H9 (cell line): ENCODE measurements at regions not wholly inside any gene's neighbourhood (a gene's known extent, or its start where the extent isn't known, plus 50 kb on each side); places are given as distances from the start of the nearest gene placed in this dataset.

Experiments used
- DNase-seq: peaks from one replicate; pipeline ENCODE4 v3.0.0-alpha.2; 2017
- H2AFZ ChIP-seq: one replicate; pipeline ENCODE4 v1.6.1; 2013; ENCODE audit warnings: mild to moderate bottlenecking, low read length, control low read depth, moderate library complexity
- H2AK5ac ChIP-seq: 2 replicates; pipeline ENCODE4 v1.6.1; 2013; ENCODE audit warnings: low read length, control low read depth, mixed read lengths; ENCODE audit not compliant: insufficient read length
- H2BK120ac ChIP-seq: one replicate; pipeline ENCODE4 v1.6.1; 2013; ENCODE audit warnings: low read depth, mild to moderate bottlenecking, low read length, control low read depth, inconsistent platforms; ENCODE audit not compliant: poor library complexity, severe bottlenecking
- H2BK12ac ChIP-seq: 2 replicates; pipeline ENCODE4 v1.6.1; 2013; ENCODE audit warnings: low read length, control low read depth, mixed read lengths, low read depth; ENCODE audit not compliant: insufficient read length
- H2BK15ac ChIP-seq: 2 replicates; pipeline ENCODE4 v1.6.1; 2013; ENCODE audit warnings: low read depth, low read length, control low read depth
- H2BK20ac ChIP-seq: one replicate; pipeline ENCODE4 v1.6.1; 2013; ENCODE audit warnings: low read depth, mild to moderate bottlenecking, low read length, control low read depth, inconsistent platforms; ENCODE audit not compliant: poor library complexity, severe bottlenecking
- H2BK5ac ChIP-seq: 2 replicates; pipeline ENCODE4 v1.6.1; 2013; ENCODE audit warnings: low read length, control low read depth, mixed read lengths; ENCODE audit not compliant: insufficient read length
- H3K14ac ChIP-seq: 2 replicates; pipeline ENCODE4 v1.6.1; 2013; ENCODE audit warnings: low read length, control low read depth; ENCODE audit not compliant: insufficient read depth
- H3K18ac ChIP-seq: 2 replicates; pipeline ENCODE4 v1.6.1; 2013; ENCODE audit warnings: low read depth, mild to moderate bottlenecking, mixed read lengths, low read length, control low read depth; ENCODE audit not compliant: insufficient read length
- H3K23ac ChIP-seq: 2 replicates; pipeline ENCODE4 v1.6.1; 2013; ENCODE audit warnings: low read length, control low read depth, mixed read lengths, low read depth; ENCODE audit not compliant: insufficient read length
- H3K23me2 ChIP-seq: 2 replicates; pipeline ENCODE4 v1.6.1; 2013; ENCODE audit warnings: low read depth, mild to moderate bottlenecking, mixed read lengths, low read length, control low read depth; ENCODE audit not compliant: insufficient read length, poor library complexity, severe bottlenecking
- H3K27ac ChIP-seq: 2 replicates; pipeline ENCODE4 v1.5.1; 2013; ENCODE audit warnings: low read length, control low read depth, mixed read lengths, low read depth; ENCODE audit not compliant: insufficient read length
- H3K27me3 ChIP-seq: 2 replicates; pipeline ENCODE4 v1.6.1; 2013; ENCODE audit warnings: low read length, control low read depth, inconsistent platforms; ENCODE audit not compliant: insufficient read depth
- H3K4ac ChIP-seq: 2 replicates; pipeline ENCODE4 v1.6.1; 2013; ENCODE audit warnings: low read depth, mild to moderate bottlenecking, control low read depth, inconsistent platforms, low read length, moderate library complexity
- H3K4me1 ChIP-seq: 2 replicates; pipeline ENCODE4 v1.6.1; 2013; ENCODE audit warnings: low read length, control low read depth, inconsistent platforms; ENCODE audit not compliant: insufficient read depth
- H3K4me2 ChIP-seq: 2 replicates; pipeline ENCODE4 v1.6.1; 2013; ENCODE audit warnings: low read length, control low read depth, mixed read lengths; ENCODE audit not compliant: insufficient read length, insufficient read depth
- H3K56ac ChIP-seq: 2 replicates; pipeline ENCODE4 v1.6.1; 2013; ENCODE audit warnings: low read depth, mild to moderate bottlenecking, mixed read lengths, low read length, control low read depth; ENCODE audit not compliant: insufficient read length
- H3K79me1 ChIP-seq: 2 replicates; pipeline ENCODE4 v1.6.1; 2013; ENCODE audit warnings: low read depth, mild to moderate bottlenecking, moderate library complexity, low read length, control low read depth, inconsistent platforms; ENCODE audit not compliant: insufficient read depth, poor library complexity, severe bottlenecking
- H3K79me2 ChIP-seq: 2 replicates; pipeline ENCODE4 v1.6.1; 2013; ENCODE audit warnings: low read length, control low read depth, inconsistent platforms; ENCODE audit not compliant: insufficient read depth
- H3K9ac ChIP-seq: 2 replicates; pipeline ENCODE4 v1.6.1; 2013; ENCODE audit warnings: low read length, control low read depth, mixed read lengths; ENCODE audit not compliant: insufficient read length; ENCODE audit errors: extremely low read depth
- H3K9me3 ChIP-seq: one replicate; pipeline ENCODE4 v1.6.1; 2013; ENCODE audit warnings: low read depth, low read length, inconsistent platforms; ENCODE audit not compliant: control insufficient read depth
- H3T11ph ChIP-seq: one replicate; pipeline ENCODE4 v1.6.1; 2013; ENCODE audit warnings: mild to moderate bottlenecking, low read length, control low read depth, inconsistent platforms
- H4K20me1 ChIP-seq: one replicate; pipeline ENCODE4 v1.6.1; 2013; ENCODE audit not compliant: control insufficient read depth, insufficient read length, insufficient read depth
- H4K5ac ChIP-seq: 2 replicates; pipeline ENCODE4 v1.6.1; 2013; ENCODE audit warnings: low read depth, mild to moderate bottlenecking, mixed read lengths, low read length, control low read depth; ENCODE audit not compliant: insufficient read length
- H4K8ac ChIP-seq: replicated peaks from 2 replicates; pipeline ENCODE4 v1.6.1; 2013; ENCODE audit warnings: low read length, control low read depth, mixed read lengths, low read depth; ENCODE audit not compliant: insufficient read length
- H4K91ac ChIP-seq: 2 replicates; pipeline ENCODE4 v1.6.1; 2013; ENCODE audit warnings: low read depth, mild to moderate bottlenecking, moderate library complexity, mixed read lengths, low read length, control low read depth; ENCODE audit not compliant: insufficient read length
- H3K27ac Mint-ChIP-seq, 3 experiments: 2 replicates in 2 of 3; 3 replicates in 1 of 3; pipeline ENCODE4 v1.8.0; 2020 to 2021; ENCODE audit warnings: mixed read lengths in 3 of 3, mild to moderate bottlenecking in 1 of 3, moderate library complexity in 1 of 3
- H3K27me3 Mint-ChIP-seq: 2 replicates; pipeline ENCODE4 v1.8.0; 2021; ENCODE audit warnings: low read depth, mild to moderate bottlenecking, moderate library complexity, mixed read lengths
- H3K36me3 Mint-ChIP-seq, 3 experiments: 2 replicates in 2 of 3; 3 replicates in 1 of 3; pipeline ENCODE4 v1.8.0; 2020 to 2021; ENCODE audit warnings: low read depth in 3 of 3, mixed read lengths in 3 of 3; ENCODE audit not compliant: insufficient read depth in 1 of 3
- H3K4me1 Mint-ChIP-seq, 2 experiments: 2 replicates each; pipeline ENCODE4 v1.8.0; 2020; ENCODE audit warnings: mixed read lengths in 2 of 2
- H3K4me3 Mint-ChIP-seq, 2 experiments: 2 replicates in 1 of 2; 3 replicates in 1 of 2; pipeline ENCODE4 v1.8.0; 2020 to 2021; ENCODE audit warnings: mild to moderate bottlenecking in 2 of 2, mixed read lengths in 2 of 2, moderate library complexity in 1 of 2
- H3K9me3 Mint-ChIP-seq, 2 experiments: 2 replicates in 1 of 2; 3 replicates in 1 of 2; pipeline ENCODE4 v1.8.0; 2020; ENCODE audit warnings: mild to moderate bottlenecking in 2 of 2, mixed read lengths in 2 of 2, moderate library complexity in 1 of 2
- CTCF ChIP-seq: fragments of 200-600 bp; sonication (generic); conservative IDR thresholded peaks from 3 replicates; pipeline ENCODE4 v1.8.0; 2021; ENCODE audit warnings: antibody characterized with exemption, mild to moderate bottlenecking
- WGBS: extraction: QIAGEN DNeasy Blood & Tissue Kit; methylation state at CpG from one replicate; pipeline ENCODE4 v1.1.7; 2013; ENCODE audit warnings: missing lambda C conversion rate, low lambda C conversion rate, mixed read lengths; ENCODE audit not compliant: insufficient read length; ENCODE audit errors: extremely low coverage; 5-methylcytosine and 5-hydroxymethylcytosine counted together

DNA sequence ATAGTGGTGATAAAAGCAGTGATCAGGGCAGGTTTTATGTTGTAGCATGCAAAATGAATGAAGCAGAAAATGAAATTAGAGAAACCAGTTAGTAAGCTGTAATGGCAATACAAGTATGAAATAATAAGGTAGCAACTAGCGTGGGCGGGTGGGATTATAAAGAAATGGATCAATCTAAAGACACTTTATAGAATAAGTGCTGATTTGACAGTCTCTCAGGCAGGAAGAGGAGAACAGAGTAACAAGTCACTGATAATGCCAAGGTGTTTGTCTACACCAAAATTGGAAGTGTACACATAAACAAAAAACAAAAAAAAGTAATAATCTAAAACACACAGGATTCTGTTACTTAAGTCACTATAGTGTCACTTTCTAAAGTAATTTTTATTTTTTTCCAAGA, 51.0 kb upstream of the PCBP1 start:
- Mint-ChIP-seq H3K27me3 (no peaks in the 10 kb centered on the region), H3K4me3 (no peak overlapping the region), H3K36me3 (no peaks in the 10 kb centered on the region; a peak in 2 of 7 replicates), H3K9me3 (no peaks in the 10 kb centered on the region), H3K27ac (no peak overlapping the region), H3K4me1 (peaks cover 2 to 5% of the 10 kb centered on the region in 2 experiments; a peak in 1 of 4 replicates)
- Histone ChIP-seq H3K79me2 (no peaks in the 10 kb centered on the region), H3K23me2 (no peaks in the 10 kb centered on the region), H3K27me3 (no peaks in the 10 kb centered on the region), H3K4me1 (peaks cover 2% of the 10 kb centered on the region), H4K8ac (no peak overlapping the region), H2AK5ac (no peak overlapping the region), H3K23ac (no peak overlapping the region), H3K56ac (no peak overlapping the region), H3K18ac (no peak overlapping the region), H4K91ac (no peak overlapping the region), H3K27ac (no peak overlapping the region), H3K4ac (no peak overlapping the region), H2BK20ac (no peak overlapping the region), H3K9me3 (no peaks in the 10 kb centered on the region), H3K4me2 (no peak overlapping the region), H3K9ac (no peak overlapping the region), H3K14ac (no peak overlapping the region), H3T11ph (no peak overlapping the region), H2BK5ac (no peak overlapping the region), H2AFZ (no peak overlapping the region), H3K79me1 (no peaks in the 10 kb centered on the region), H2BK120ac (no peak overlapping the region), H2BK12ac (no peak overlapping the region), H4K20me1 (no peaks in the 10 kb centered on the region), H4K5ac (no peak overlapping the region), H2BK15ac (no peak overlapping the region)
- WGBS, result no CpG with 5 or more reads among the region's 2 CpGs
- no peak for DNase-seq
- TF ChIP-seq CTCF, result no peak
